ENCODE measurements at regions not wholly inside any gene's neighbourhood (a gene's known extent, or its start where the extent isn't known, plus 50 kb on each side); places are given as distances from the start of the nearest gene placed in this dataset.

- no peak overlapping the region for H3K4me3 ChIP-seq (ENCODE audit: insufficient read depth, low read length)
- no peaks in the 10 kb centered on the region for H3K4me1 ChIP-seq (ENCODE audit: insufficient read depth, low read length)
- no peaks in the 10 kb centered on the region for H4K20me1 ChIP-seq (ENCODE audit: insufficient read depth, low read length)
- H3K27me3 ChIP-seq (ENCODE audit: insufficient read depth, low read length) = no peaks in the 10 kb centered on the region
- no peak overlapping the region for H2AFZ ChIP-seq (ENCODE audit: low read length)
- no peak overlapping the region for H3K4me2 ChIP-seq (ENCODE audit: insufficient read depth, low read length)
- DNase-seq (ENCODE audit: insufficient read length, low spot score, missing footprints) = no peak
- H3K36me3 ChIP-seq (ENCODE audit: insufficient read depth, low read length) = no peaks in the 10 kb centered on the region
- H3K9me3 ChIP-seq (ENCODE audit: low read depth, low read length) = no peaks in the 10 kb centered on the region
- no peak for TF ChIP-seq CTCF (IDR thresholded peaks at IDR 0.05; ENCODE audit: extremely low read depth, low read depth, low read length)
- H3K79me2 ChIP-seq (ENCODE audit: insufficient read depth, low read length) = no peaks in the 10 kb centered on the region
- H3K27ac ChIP-seq (ENCODE audit: low read depth, low read length) = no peak overlapping the region
These were observed 630.2 kb upstream of the FTMT start for GRCh38 chr5:121221483-121221882.

- no peaks in the 10 kb centered on the region for H3K9me3 ChIP-seq (ENCODE audit: low read depth, low read length)
- no peaks in the 10 kb centered on the region for H4K20me1 ChIP-seq (ENCODE audit: insufficient read depth, low read length)
- H3K79me2 ChIP-seq (ENCODE audit: insufficient read depth, low read length) = no peaks in the 10 kb centered on the region
- H3K4me3 ChIP-seq (ENCODE audit: insufficient read depth, low read length) = no peak overlapping the region
- no peak for TF ChIP-seq CTCF (IDR thresholded peaks at IDR 0.05; ENCODE audit: extremely low read depth, low read depth, low read length)
- no peaks in the 10 kb centered on the region for H3K27me3 ChIP-seq (ENCODE audit: insufficient read depth, low read length)
- no peaks in the 10 kb centered on the region for H3K4me1 ChIP-seq (ENCODE audit: insufficient read depth, low read length)
- DNase-seq (ENCODE audit: insufficient read length, low spot score, missing footprints) = no peak
- H3K4me2 ChIP-seq (ENCODE audit: insufficient read depth, low read length) = no peak overlapping the region
- H3K36me3 ChIP-seq (ENCODE audit: insufficient read depth, low read length) = no peaks in the 10 kb centered on the region
- no peak overlapping the region for H2AFZ ChIP-seq (ENCODE audit: low read length)
- no peak overlapping the region for H3K27ac ChIP-seq (ENCODE audit: low read depth, low read length)
These were observed 624.9 kb upstream of the FTMT start for GRCh38 chr5:121226765-121227164.

- no peak for DNase-seq (ENCODE audit: insufficient read length, low spot score, missing footprints)
These were observed 611.7 kb upstream of the FTMT start for GRCh38 chr5:121239951-121240350.

GRCh38 chr5:121246971-121247370, 604.7 kb upstream of the FTMT start:
- peaks cover 1% of the 10 kb centered on the region for H3K4me1 ChIP-seq (ENCODE audit: insufficient read depth, low read length)
- no peak overlapping the region for H2AFZ ChIP-seq (ENCODE audit: low read length)
- H3K4me2 ChIP-seq (ENCODE audit: insufficient read depth, low read length) = no peak overlapping the region
- H3K9me3 ChIP-seq (ENCODE audit: low read depth, low read length) = no peaks in the 10 kb centered on the region
- no peak for DNase-seq (ENCODE audit: insufficient read length, low spot score, missing footprints)
- no peaks in the 10 kb centered on the region for H3K36me3 ChIP-seq (ENCODE audit: insufficient read depth, low read length)
- H3K27ac ChIP-seq (ENCODE audit: low read depth, low read length) = no peak overlapping the region
- H3K27me3 ChIP-seq (ENCODE audit: insufficient read depth, low read length) = no peaks in the 10 kb centered on the region
- no peaks in the 10 kb centered on the region for H3K79me2 ChIP-seq (ENCODE audit: insufficient read depth, low read length)
- H4K20me1 ChIP-seq (ENCODE audit: insufficient read depth, low read length) = no peaks in the 10 kb centered on the region
- no peak for TF ChIP-seq CTCF (IDR thresholded peaks at IDR 0.05; ENCODE audit: extremely low read depth, low read depth, low read length)
- no peak overlapping the region for H3K4me3 ChIP-seq (ENCODE audit: insufficient read depth, low read length)

More at GRCh38 chr5:121239951-121240350, 611.7 kb upstream of the FTMT start:
- H3K4me1 ChIP-seq (ENCODE audit: insufficient read depth, low read length) = no peaks in the 10 kb centered on the region
- no peak overlapping the region for H2AFZ ChIP-seq (ENCODE audit: low read length)
- H3K27me3 ChIP-seq (ENCODE audit: insufficient read depth, low read length) = no peaks in the 10 kb centered on the region
- no peak overlapping the region for H3K27ac ChIP-seq (ENCODE audit: low read depth, low read length)
- no peaks in the 10 kb centered on the region for H4K20me1 ChIP-seq (ENCODE audit: insufficient read depth, low read length)
- no peaks in the 10 kb centered on the region for H3K9me3 ChIP-seq (ENCODE audit: low read depth, low read length)
- H3K4me3 ChIP-seq (ENCODE audit: insufficient read depth, low read length) = no peak overlapping the region
- no peak overlapping the region for H3K4me2 ChIP-seq (ENCODE audit: insufficient read depth, low read length)
- no peaks in the 10 kb centered on the region for H3K79me2 ChIP-seq (ENCODE audit: insufficient read depth, low read length)
- TF ChIP-seq CTCF (IDR thresholded peaks at IDR 0.05; ENCODE audit: extremely low read depth, low read depth, low read length) = no peak
- no peaks in the 10 kb centered on the region for H3K36me3 ChIP-seq (ENCODE audit: insufficient read depth, low read length)

All from osteoblast (primary cell).